C4-2B (cell line): ENCODE measurements at regions not wholly inside any gene's neighbourhood (a gene's known extent, or its start where the extent isn't known, plus 50 kb on each side); places are given as distances from the start of the nearest gene placed in this dataset.

Experiments used
- CTCF ChIP-seq: fragments of 450-650 bp; conservative IDR thresholded peaks from 2 replicates; pipeline ENCODE4 v1.5.1; 2017; ENCODE audit warnings: mild to moderate bottlenecking
- ZFX ChIP-seq: fragments of 450-650 bp; IDR thresholded peaks from 2 replicates; pipeline ENCODE4 v1.6.1; 2017

GRCh38 chr19:30315159-30315558, 57.0 kb upstream of the ZNF536 start:
- TF ChIP-seq CTCF (no peak), ZFX (no peak)
